GM18502 (cell line): ENCODE measurements at regions not wholly inside any gene's neighbourhood (a gene's known extent, or its start where the extent isn't known, plus 50 kb on each side); places are given as distances from the start of the nearest gene placed in this dataset.

Experiments used
- ATAC-seq: cut with Tn5 transposase; IDR thresholded peaks from one replicate; pipeline ENCODE4 v1.9.1; 2021; ENCODE audit warnings: mild to moderate bottlenecking; ENCODE audit not compliant: unreplicated experiment, poor library complexity

GRCh38 chr6:141140905-141141304 is 991.8 kb upstream of the GJE1 start:
- no peak for ATAC-seq

- no peak for ATAC-seq
These were observed 993.3 kb upstream of the GJE1 start for GRCh38 chr6:141139461-141139860.

GRCh38 chr6:141134723-141135122 is 998.0 kb upstream of the GJE1 start:
- ATAC-seq, result no peak

- no peak for ATAC-seq
These were observed 998.9 kb upstream of the GJE1 start for GRCh38 chr6:141133836-141134235.

- no peak for ATAC-seq
These were observed 999.4 kb upstream of the GJE1 start for GRCh38 chr6:141133346-141133745.

- ATAC-seq, result no peak
These were observed 1001.1 kb upstream of the GJE1 start for GRCh38 chr6:141131616-141132015.

- ATAC-seq, result no peak
These were observed 1009.2 kb upstream of the GJE1 start for GRCh38 chr6:141123497-141123896.

GRCh38 chr6:141123049-141123448 is 1009.7 kb upstream of the GJE1 start:
- no peak for ATAC-seq

- no peak for ATAC-seq
These were observed 1013.7 kb upstream of the GJE1 start for GRCh38 chr6:141118991-141119390.

- ATAC-seq, result no peak
These were observed 1014.9 kb upstream of the GJE1 start for GRCh38 chr6:141117874-141118273.

GRCh38 chr6:141110481-141110880 is 1022.2 kb upstream of the GJE1 start:
- ATAC-seq, result no peak

- ATAC-seq, result no peak
These were observed 1025.0 kb upstream of the GJE1 start for GRCh38 chr6:141107591-141108160.

- no peak for ATAC-seq
These were observed 1027.2 kb upstream of the GJE1 start for GRCh38 chr6:141105481-141105880.

GRCh38 chr6:141103246-141103645 is 1029.5 kb upstream of the GJE1 start:
- ATAC-seq, result no peak

GRCh38 chr6:141097471-141097870 is 1035.3 kb upstream of the GJE1 start:
- no peak for ATAC-seq

- ATAC-seq, result no peak
These were observed 1037.4 kb upstream of the GJE1 start for GRCh38 chr6:141095308-141095707.

- no peak for ATAC-seq
These were observed 1044.6 kb upstream of the GJE1 start for GRCh38 chr6:141088171-141088570.

GRCh38 chr6:141077355-141078333 is 1055.1 kb upstream of the GJE1 start:
- ATAC-seq, result no peak

GRCh38 chr6:141057761-141058160 is 1075.0 kb upstream of the GJE1 start:
- ATAC-seq, result no peak

GRCh38 chr6:141056945-141057625 is 1075.6 kb upstream of the GJE1 start:
- ATAC-seq, result no peak

- no peak for ATAC-seq
These were observed 1082.3 kb upstream of the GJE1 start for GRCh38 chr6:141050471-141050870.
